GM12874 (cell line): ENCODE measurements at regions not wholly inside any gene's neighbourhood (a gene's known extent, or its start where the extent isn't known, plus 50 kb on each side); places are given as distances from the start of the nearest gene placed in this dataset.

Experiments used
- TF ChIP-seq, protein P1 (sequence below): IDR thresholded peaks from 2 replicates; pipeline ENCODE4 v1.5.1; 2011; ENCODE audit warnings: low read depth, mild to moderate bottlenecking, control low read depth, low read length, moderate library complexity; ENCODE audit not compliant: insufficient read depth

DNA sequence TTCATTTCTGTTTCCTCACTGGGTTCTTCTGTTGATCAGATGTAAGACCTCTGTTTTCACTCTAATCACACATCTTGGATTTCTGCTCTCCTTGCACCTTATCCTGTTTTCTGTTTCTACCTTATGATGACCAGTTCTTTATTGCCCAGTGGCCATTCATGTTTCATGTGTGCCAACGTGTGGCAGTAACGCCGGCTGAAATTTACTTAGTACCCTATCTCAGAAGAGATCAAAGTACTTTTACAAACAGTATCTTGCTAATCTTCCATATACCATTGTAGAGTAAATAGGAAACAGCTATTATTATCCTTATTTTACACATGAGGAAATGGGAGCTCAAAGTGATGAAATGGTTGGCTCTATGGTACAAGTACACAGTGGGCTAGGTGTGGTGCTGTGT is 74.0 kb downstream of the GATA3 start:
- TF ChIP-seq, protein P1, sequence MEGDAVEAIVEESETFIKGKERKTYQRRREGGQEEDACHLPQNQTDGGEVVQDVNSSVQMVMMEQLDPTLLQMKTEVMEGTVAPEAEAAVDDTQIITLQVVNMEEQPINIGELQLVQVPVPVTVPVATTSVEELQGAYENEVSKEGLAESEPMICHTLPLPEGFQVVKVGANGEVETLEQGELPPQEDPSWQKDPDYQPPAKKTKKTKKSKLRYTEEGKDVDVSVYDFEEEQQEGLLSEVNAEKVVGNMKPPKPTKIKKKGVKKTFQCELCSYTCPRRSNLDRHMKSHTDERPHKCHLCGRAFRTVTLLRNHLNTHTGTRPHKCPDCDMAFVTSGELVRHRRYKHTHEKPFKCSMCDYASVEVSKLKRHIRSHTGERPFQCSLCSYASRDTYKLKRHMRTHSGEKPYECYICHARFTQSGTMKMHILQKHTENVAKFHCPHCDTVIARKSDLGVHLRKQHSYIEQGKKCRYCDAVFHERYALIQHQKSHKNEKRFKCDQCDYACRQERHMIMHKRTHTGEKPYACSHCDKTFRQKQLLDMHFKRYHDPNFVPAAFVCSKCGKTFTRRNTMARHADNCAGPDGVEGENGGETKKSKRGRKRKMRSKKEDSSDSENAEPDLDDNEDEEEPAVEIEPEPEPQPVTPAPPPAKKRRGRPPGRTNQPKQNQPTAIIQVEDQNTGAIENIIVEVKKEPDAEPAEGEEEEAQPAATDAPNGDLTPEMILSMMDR: no peak

DNA sequence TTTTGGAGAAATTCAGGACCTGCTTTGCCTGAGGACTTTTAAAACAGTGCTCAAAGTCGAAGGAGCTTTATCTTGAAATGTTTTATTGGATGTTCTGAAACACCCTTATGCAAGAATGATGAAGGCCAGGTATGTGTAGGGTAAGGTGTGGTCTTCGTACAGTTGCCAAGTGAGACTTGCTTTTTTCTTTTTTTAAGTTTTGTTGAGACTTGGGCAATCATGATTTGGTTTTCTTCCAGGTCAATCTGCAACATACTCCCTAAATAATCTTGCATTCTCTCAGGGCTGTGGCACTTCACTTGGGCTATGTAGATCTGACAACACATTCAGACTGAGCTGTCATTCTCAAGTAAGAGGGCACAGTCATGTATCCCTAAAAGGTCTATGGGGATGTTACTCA is 75.0 kb downstream of the GATA3 start:
- TF ChIP-seq, protein P1: no peak

- TF ChIP-seq, protein P1: no peak
Observed at GRCh38 chr10:8130973-8131911, 76.8 kb downstream of the GATA3 start.

DNA sequence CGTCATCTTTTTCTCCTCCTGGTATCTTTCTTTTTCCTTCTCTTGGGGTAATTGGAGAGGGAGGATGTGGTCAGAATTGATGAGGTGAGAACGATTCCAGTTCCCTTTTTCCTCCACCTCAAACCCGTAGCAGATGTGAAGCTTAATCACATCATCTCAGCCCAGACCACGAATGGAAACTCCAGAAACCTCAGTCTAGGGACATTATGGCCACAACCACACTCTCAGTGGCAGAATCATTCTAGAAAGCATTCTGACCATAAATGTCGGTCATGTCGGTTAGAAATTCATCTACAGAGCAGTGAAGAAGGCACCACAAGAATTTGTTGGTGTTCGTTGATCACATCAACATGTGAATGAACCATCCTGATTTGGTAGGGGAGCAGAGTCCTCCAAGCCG is 78.7 kb downstream of the GATA3 start:
- TF ChIP-seq, protein P1: no peak

GRCh38 chr10:8136736-8137135 is 82.2 kb downstream of the GATA3 start:
- TF ChIP-seq, protein P1: no peak

GRCh38 chr10:8137272-8137681 is 82.8 kb downstream of the GATA3 start:
- TF ChIP-seq, protein P1: no peak

- TF ChIP-seq, protein P1: no peak
Observed at GRCh38 chr10:8137726-8138125, 83.2 kb downstream of the GATA3 start.
